GM20000 (cell line): ENCODE measurements at regions not wholly inside any gene's neighbourhood (a gene's known extent, or its start where the extent isn't known, plus 50 kb on each side); places are given as distances from the start of the nearest gene placed in this dataset.

Experiments used
- DNase-seq: peaks from one replicate; pipeline ENCODE4 v3.0.0; 2012; ENCODE audit warnings: low spot score
- TF ChIP-seq, protein P1 (sequence below): IDR thresholded peaks from 2 replicates; pipeline ENCODE4 v1.5.1; 2012; ENCODE audit warnings: mild to moderate bottlenecking, control low read depth; ENCODE audit errors: extremely low read depth, missing control alignments

DNA sequence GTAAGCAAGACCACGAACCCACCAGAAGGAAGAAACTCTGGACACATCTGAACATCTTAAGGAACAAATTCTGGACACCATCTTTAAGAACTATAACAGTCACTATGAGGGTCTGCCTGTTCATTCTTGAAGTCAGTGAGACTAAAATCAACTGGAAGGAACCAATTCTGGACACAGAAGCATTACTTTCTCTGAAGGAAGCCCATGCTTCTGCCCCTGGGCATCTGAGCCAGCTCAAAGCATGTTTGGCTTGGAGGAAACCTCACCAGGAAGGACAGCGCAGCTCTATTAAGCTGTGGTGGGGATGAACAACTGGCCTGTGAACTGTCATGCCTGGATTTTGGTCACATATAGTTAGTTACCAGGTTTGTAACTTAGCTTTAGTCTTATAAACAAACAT is 132.4 kb upstream of the GDF10 start:
- TF ChIP-seq, protein P1, sequence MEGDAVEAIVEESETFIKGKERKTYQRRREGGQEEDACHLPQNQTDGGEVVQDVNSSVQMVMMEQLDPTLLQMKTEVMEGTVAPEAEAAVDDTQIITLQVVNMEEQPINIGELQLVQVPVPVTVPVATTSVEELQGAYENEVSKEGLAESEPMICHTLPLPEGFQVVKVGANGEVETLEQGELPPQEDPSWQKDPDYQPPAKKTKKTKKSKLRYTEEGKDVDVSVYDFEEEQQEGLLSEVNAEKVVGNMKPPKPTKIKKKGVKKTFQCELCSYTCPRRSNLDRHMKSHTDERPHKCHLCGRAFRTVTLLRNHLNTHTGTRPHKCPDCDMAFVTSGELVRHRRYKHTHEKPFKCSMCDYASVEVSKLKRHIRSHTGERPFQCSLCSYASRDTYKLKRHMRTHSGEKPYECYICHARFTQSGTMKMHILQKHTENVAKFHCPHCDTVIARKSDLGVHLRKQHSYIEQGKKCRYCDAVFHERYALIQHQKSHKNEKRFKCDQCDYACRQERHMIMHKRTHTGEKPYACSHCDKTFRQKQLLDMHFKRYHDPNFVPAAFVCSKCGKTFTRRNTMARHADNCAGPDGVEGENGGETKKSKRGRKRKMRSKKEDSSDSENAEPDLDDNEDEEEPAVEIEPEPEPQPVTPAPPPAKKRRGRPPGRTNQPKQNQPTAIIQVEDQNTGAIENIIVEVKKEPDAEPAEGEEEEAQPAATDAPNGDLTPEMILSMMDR = no peak
- no peak for DNase-seq

GRCh38 chr10:47169581-47169980 is 130.4 kb upstream of the GDF10 start:
- TF ChIP-seq, protein P1 = no peak
- no peak for DNase-seq

DNA sequence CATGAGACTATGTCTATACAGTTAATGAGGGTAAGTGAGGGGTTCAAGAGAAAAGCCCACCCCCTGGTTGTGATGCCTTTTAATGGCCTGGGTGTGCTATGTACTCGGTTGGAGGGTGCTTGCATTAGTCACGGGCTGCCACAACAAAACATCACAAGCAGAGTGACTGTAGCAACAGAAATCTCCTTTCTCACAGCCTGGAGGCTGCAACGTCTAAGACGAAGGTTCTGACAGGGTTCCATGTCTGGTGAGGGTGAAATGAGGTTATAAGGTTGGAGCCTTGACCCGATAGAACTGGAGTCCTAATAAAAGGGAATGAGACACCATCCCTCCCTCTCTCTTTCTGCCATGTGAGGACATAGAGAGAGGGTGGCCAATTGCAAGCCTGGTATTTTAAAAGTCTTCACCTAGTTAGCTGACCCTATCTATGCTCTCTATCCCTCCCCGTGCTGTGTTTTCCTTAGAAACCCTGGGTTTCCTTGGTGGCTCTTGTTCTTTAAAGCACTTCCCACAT is 126.0 kb upstream of the GDF10 start:
- TF ChIP-seq, protein P1 = no peak
- DNase-seq = no peak

DNA sequence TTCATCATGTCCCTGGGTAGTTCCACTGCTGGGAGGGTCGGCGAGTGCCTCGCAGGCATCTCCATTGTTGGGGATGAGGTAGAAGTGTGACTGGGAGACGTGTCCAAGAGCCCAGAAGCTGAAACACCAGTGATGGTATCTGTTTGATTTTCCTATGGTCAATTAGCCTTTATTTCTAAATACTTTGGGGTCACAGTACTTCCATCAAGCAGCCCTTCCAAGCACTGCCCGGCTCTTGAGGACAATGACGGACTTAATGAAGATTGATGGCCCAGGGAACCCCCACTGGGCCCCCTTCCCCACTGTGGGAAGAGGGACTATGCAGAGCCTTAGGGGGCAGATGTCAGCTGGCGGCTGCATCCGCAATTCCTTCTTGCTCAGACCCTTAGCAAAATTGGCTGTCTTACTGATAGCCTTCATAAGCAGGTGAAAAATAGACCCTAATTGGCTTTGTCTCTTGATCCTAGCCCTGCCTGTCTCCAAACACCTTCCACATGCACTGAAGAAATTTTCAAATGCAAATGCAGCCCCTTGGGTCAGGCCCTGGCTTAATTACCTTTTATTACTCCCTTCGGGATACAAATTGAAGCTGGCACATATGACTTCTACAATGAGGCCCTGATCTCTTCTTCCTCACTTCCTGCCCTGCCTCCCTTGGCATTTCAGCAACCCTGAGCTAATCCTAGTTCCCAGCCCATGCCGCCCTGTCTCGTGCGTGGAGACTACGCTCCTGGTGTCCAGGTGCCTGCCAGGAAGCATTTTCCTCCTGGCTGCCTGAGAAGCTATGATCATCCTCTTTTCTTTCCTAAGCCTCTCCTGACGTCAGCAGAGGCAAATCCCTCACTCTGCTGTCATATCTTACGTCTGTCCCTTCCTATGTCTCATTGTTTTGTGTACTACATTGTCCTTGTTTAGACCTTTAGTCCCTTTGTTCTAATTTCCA is 124.5 kb upstream of the GDF10 start:
- no peak for DNase-seq
- TF ChIP-seq, protein P1 = no peak

- TF ChIP-seq, protein P1 = no peak
- no peak for DNase-seq
Measured at GRCh38 chr10:47176206-47176902, 123.6 kb upstream of the GDF10 start.

- no peak for DNase-seq
- TF ChIP-seq, protein P1 = no peak
Measured at GRCh38 chr10:47176903-47177868, 122.8 kb upstream of the GDF10 start.
